GM23338 (cell line): ENCODE measurements at regions not wholly inside any gene's neighbourhood (a gene's known extent, or its start where the extent isn't known, plus 50 kb on each side); places are given as distances from the start of the nearest gene placed in this dataset.

Source experiments
- CREB1 ChIP-seq: fragments of 250-450 bp; sonication (Bioruptor Pico); IDR thresholded peaks from 2 replicates; pipeline ENCODE4 v1.5.0; 2020; ENCODE audit warnings: low read depth, mild to moderate bottlenecking, moderate library complexity
- CTCF ChIP-seq, 2 experiments: fragments of 200-600 bp in 1 of 2; sonication (generic) in 1 of 2; conservative IDR thresholded peaks; 2 replicates each; pipeline versions ENCODE4 v1.5.1 to v1.6.1; 2016 to 2017; ENCODE audit warnings: antibody characterized with exemption in 2 of 2, low read depth in 2 of 2, mild to moderate bottlenecking in 2 of 2, moderate library complexity in 1 of 2
- EZH2 ChIP-seq: fragments of 200-600 bp; sonication (generic); IDR thresholded peaks from one replicate; pipeline ENCODE4 v1.8.0; 2017; ENCODE audit warnings: antibody characterized with exemption, mild to moderate bottlenecking, low read depth; ENCODE audit not compliant: unreplicated experiment
- EZH2phosphoT487 ChIP-seq: fragments of 200-600 bp; sonication (generic); IDR thresholded peaks from one replicate; pipeline ENCODE4 v1.8.1; 2018; ENCODE audit warnings: antibody characterized with exemption; ENCODE audit not compliant: unreplicated experiment
- NANOG ChIP-seq: IDR thresholded peaks from 2 replicates; pipeline ENCODE4 v1.6.1; 2016; ENCODE audit warnings: antibody characterized with exemption, borderline replicate concordance
- POLR2AphosphoS5 ChIP-seq: IDR thresholded peaks from 2 replicates; pipeline ENCODE4 v1.6.1; 2016; ENCODE audit warnings: antibody characterized with exemption, low read depth
- REST ChIP-seq: IDR thresholded peaks from one replicate; pipeline ENCODE4 v1.6.1; 2018; ENCODE audit warnings: antibody characterized with exemption; ENCODE audit not compliant: unreplicated experiment
- ZNF114 ChIP-seq: fragments of 250-450 bp; sonication (Bioruptor Pico); IDR thresholded peaks from 2 replicates; pipeline ENCODE4 v1.5.0; 2020; ENCODE audit warnings: mild to moderate bottlenecking, moderate library complexity
- ZNF462 ChIP-seq: fragments of 250-450 bp; sonication (Bioruptor Pico); IDR thresholded peaks from 2 replicates; pipeline ENCODE4 v1.5.0; 2020; ENCODE audit warnings: mild to moderate bottlenecking, moderate library complexity

GRCh38 chr4:177728361-177729152 is 286.3 kb upstream of the AGA start:
- TF ChIP-seq CREB1 (CRISPR knock-in tag) (no peak), CTCF (conservative IDR thresholded peaks at IDR 0.05; ENCODE audit: low read depth in 2 of 2) (0 out of 4 replicates have a peak, but pooled peaks of 1 of the 2 experiments have one; percentile 1), POLR2AphosphoS5 (no peak), EZH2phosphoT487 (no peak), ZNF462 (CRISPR knock-in tag) (no peak), EZH2 (no peak), NANOG (no peak), ZNF114 (CRISPR knock-in tag) (no peak), REST (no peak)
